HFF-Myc (cell line): ENCODE measurements at regions not wholly inside any gene's neighbourhood (a gene's known extent, or its start where the extent isn't known, plus 50 kb on each side); places are given as distances from the start of the nearest gene placed in this dataset.

Experiments
- DNase-seq: peaks from one replicate; pipeline ENCODE4 v3.0.0-alpha.2; 2011; ENCODE audit warnings: low read depth; ENCODE audit errors: extremely low read depth
- H3K4me3 ChIP-seq: replicated peaks from 2 replicates; pipeline ENCODE4 v1.5.1; 2011; ENCODE audit warnings: low read depth, mild to moderate bottlenecking, control low read depth, low read length
- TF ChIP-seq, protein P1 (sequence below): IDR thresholded peaks from 2 replicates; pipeline ENCODE4 v1.5.1; 2012; ENCODE audit warnings: mild to moderate bottlenecking, low read depth, low read length, control low read depth; ENCODE audit errors: missing control alignments

DNA sequence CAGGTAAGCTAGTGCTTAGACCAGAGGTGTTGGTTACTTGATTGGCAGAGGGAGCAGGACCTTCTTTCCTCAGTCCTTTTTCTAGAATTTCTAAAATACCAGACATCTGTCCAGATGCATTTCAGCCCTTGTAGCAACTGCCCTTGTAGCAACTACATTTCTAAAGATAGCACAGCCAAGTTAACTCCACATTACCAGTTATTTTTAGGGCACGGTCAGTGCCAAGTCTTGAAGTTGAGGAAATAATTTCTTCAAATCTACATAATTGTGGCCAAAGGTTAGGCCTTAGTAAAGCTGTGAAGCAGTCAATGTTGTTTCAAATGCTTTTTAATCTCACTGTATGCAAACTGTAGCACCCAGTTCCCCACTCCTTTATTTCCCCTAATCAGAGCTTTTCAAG lies 62.9 kb downstream of the MID1IP1 start:
- TF ChIP-seq, protein P1, sequence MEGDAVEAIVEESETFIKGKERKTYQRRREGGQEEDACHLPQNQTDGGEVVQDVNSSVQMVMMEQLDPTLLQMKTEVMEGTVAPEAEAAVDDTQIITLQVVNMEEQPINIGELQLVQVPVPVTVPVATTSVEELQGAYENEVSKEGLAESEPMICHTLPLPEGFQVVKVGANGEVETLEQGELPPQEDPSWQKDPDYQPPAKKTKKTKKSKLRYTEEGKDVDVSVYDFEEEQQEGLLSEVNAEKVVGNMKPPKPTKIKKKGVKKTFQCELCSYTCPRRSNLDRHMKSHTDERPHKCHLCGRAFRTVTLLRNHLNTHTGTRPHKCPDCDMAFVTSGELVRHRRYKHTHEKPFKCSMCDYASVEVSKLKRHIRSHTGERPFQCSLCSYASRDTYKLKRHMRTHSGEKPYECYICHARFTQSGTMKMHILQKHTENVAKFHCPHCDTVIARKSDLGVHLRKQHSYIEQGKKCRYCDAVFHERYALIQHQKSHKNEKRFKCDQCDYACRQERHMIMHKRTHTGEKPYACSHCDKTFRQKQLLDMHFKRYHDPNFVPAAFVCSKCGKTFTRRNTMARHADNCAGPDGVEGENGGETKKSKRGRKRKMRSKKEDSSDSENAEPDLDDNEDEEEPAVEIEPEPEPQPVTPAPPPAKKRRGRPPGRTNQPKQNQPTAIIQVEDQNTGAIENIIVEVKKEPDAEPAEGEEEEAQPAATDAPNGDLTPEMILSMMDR, result no peak
- DNase-seq, result no peak
- no peak overlapping the region for H3K4me3 ChIP-seq

DNA sequence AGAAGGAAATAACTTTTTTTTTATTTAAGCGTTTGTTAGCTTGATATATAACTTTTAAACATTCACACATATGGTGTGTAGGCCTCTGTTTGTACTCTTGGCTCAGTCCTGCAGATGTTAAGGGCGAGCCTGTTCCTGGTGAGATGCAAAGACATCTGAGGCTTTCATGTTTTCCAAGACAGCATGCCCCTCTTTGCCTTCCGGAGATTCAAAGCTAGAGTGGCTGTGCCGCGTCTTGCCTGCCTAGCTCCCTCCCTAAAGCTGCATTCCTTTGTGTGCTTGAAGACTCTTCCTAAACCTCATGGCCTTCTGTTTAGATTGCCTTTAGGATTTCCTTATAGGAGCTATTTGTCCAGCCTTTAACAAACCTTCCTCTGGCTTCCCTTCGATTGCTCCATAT lies 67.1 kb downstream of the MID1IP1 start:
- TF ChIP-seq, protein P1, result no peak
- no peak overlapping the region for H3K4me3 ChIP-seq
- DNase-seq, result no peak

DNA sequence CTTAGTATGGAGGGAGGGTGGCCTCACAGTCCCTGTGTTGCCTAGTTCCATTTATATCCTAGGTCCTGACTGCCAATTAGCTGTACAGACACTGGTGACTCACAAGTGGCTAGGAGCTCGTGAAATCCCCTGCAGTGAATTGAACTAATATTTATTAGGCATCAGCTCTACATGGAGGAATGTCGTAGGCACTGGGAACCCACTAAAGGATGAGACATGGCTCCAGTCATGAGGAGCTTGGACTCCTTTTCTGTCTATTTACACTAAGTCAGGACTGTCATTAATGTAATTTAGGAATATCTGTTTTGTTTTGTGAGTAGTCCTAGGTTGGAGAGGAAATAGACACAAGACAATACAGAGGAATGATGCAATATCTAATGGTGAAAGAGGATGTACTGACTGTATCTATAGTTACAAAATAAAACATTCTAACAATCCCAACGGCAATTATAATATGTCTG lies 67.7 kb downstream of the MID1IP1 start:
- H3K4me3 ChIP-seq, result no peak overlapping the region
- TF ChIP-seq, protein P1, result no peak
- DNase-seq, result no peak

DNA sequence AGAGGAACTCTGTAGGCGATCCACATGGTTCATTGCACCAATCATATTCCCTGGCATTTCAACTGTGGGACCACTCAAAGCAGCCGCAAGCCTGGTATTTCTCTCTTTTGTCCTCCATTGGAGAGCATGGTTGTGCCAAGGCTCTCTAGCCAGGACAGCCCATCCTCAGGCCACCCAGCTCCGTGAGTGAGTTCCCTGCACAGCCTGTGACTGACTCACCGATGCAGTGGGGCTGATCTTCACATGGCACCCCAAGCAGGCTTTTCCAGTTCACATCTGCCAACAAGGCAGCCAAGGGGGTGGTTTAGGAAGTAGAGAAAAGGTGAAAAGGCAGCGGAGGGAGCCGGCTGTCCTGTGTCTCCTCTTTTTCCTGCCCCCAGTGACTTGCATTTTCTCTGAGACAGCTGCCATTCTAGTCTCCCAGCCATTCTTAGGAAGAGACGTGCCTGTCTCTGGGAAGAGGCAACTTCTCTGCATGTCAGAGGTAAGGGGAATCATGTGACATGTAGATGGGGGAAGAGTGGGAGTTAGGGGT lies 69.2 kb downstream of the MID1IP1 start:
- TF ChIP-seq, protein P1, result no peak
- H3K4me3 ChIP-seq, result no peak overlapping the region
- no peak for DNase-seq

DNA sequence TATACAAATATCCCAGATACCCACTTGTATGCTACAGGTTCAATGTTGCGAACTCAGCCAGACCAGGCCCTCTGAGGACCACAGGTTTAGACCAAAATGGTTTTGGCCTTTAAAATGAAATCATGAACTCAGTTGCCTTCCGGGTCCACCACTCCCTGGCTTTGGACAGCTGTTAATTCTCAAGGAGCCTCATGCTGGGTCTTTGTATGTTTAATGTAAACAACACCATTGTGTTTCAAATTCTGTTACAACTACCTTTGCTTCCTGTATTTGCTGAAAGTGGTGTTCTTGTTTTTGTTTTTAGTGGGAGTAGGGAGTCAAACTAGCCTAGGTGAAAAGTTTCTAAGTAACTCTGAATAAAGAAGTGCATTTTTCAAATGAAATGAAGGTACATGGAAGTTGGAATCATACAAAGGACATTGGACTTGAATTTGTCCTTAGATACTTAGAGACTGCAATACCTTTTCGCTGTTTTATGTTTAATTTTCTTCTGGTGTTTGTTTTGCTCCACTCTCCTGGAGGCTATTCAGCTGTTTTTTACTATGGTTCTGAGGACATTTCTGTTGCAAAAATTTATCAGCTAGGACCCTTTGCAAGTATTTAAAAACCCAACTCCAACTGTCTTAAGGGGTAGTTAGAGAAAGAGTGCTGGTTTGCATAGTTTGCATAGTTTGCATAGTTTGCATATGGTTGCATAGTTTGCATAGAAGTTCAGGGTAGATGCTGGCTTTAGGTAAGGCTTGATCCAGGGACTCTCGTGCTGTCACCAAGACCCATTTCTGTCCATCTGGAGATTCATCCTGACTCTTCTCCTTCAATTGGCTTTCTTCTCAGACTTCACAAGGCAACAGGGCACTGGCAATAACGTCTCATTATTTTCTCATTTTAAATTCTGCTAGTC lies 70.1 kb downstream of the MID1IP1 start:
- TF ChIP-seq, protein P1, result no peak
- no peak for DNase-seq
- H3K4me3 ChIP-seq, result no peak overlapping the region

DNA sequence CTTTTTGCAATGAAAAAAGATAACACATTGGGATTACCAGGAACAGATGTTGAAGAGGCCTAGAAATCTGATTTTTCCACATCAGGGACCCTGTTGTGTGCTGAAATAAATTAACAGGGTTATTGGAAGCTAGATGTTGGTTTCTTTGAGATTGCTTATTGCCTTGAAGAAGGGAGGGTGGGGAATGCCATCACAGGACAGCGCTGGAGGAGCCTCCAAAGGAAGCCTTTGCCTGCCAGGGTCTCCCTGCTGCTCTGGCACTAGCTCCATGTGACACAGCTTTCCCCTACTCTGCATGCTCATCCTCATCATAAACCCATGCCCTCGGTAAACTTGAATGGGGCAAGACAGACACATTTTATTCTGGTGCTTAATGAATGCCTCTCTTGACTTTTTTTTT lies 76.1 kb downstream of the MID1IP1 start:
- no peak overlapping the region for H3K4me3 ChIP-seq
- no peak for DNase-seq
- TF ChIP-seq, protein P1, result no peak
